HG03457 (cell line): ENCODE measurements at regions not wholly inside any gene's neighbourhood (a gene's known extent, or its start where the extent isn't known, plus 50 kb on each side); places are given as distances from the start of the nearest gene placed in this dataset.

ENCODE experiments used
- ATAC-seq: cut with Tn5 transposase; IDR thresholded peaks from one replicate; pipeline ENCODE4 v1.9.1; 2021; ENCODE audit warnings: moderate number of reproducible peaks; ENCODE audit not compliant: unreplicated experiment

- ATAC-seq: no peak
Observed at GRCh38 chr10:89095701-89096391, 105.2 kb downstream of the FAS start.

- no peak for ATAC-seq
Observed at GRCh38 chr10:89093728-89094127, 103.1 kb downstream of the FAS start.

- ATAC-seq: no peak
Observed at GRCh38 chr10:89092981-89093380, 102.4 kb downstream of the FAS start.

GRCh38 chr10:89092439-89092838, 101.8 kb downstream of the FAS start:
- no peak for ATAC-seq

GRCh38 chr10:89091496-89091895, 100.9 kb downstream of the FAS start:
- no peak for ATAC-seq

GRCh38 chr10:89090756-89091445, 100.3 kb downstream of the FAS start:
- no peak for ATAC-seq

GRCh38 chr10:89086801-89087521, 96.4 kb downstream of the FAS start:
- no peak for ATAC-seq

- ATAC-seq: no peak
Observed at GRCh38 chr10:89085153-89085552, 94.6 kb downstream of the FAS start.

DNA sequence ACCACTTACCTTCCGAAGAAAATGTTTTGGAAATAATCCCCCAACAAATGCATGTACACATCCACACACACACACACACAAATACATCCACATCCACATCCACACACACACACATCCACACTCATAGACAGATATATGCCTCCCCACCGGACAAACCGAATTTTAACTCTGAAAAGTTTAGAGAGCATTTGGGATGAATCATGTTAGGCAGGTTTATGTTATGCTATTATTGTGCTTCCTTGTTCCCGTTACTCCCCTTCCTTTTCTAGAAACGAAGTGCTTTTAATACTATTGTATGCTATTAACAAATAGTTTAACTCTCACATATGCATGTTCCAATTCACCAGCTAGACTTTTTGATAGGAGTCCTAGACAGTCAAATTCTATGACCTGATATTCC, 91.5 kb downstream of the FAS start:
- no peak for ATAC-seq

DNA sequence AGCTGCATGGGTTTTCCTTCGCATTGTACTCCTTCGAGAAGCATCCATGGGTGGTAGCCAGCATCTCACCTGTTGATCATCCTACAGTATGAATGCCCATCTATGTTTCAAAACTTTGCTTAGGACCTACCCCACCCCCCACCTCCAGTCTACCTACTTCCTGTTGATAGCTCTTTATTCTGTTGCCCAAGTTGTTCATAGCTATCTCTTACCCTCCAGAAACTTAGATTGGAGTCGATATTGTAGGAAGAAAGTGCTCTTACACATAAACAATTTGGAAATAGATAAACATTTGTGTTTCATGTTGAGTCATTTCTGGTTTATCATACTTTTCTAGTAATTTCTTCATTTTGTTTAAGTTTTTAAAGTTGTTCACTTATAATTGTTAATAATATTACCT, 90.1 kb downstream of the FAS start:
- ATAC-seq: no peak

DNA sequence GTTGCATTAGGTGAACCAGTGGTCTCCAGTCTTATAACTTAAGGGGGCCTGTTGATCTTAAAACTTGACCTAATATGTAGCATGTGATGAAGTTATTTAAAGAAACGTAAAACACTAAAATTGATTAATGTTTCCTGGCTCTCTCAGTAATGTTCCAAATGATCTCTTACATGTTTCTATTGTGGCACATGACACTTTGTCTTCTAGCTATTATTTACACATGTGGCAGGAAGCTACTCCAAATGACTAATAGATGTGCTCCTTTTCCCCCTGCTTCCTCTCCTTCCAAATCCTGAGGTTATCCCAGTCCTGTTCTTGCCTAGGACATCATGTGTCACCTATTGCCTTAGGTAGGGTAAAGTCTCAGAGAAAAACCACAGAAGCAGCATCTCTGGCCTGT, 89.4 kb downstream of the FAS start:
- no peak for ATAC-seq

- ATAC-seq: no peak
Observed at GRCh38 chr10:89078724-89079672, 88.4 kb downstream of the FAS start.

DNA sequence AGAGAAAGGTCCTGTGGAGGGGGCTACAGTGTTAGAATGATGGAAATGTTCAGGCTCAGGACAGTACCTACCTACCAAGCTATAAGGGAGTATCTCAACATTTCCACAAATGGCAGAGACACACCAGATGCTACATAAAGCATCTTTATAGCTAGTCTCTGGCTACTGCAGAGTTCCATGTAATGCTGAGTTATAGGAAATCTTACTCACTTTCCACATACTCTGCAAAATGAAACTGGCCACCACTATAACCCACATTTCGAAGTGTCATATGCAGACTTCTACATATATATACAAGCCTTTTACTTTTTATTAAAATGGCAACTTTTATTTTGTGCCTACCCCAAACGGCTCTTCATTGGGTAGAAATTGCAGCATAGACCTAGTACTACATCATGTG, 85.5 kb downstream of the FAS start:
- no peak for ATAC-seq

DNA sequence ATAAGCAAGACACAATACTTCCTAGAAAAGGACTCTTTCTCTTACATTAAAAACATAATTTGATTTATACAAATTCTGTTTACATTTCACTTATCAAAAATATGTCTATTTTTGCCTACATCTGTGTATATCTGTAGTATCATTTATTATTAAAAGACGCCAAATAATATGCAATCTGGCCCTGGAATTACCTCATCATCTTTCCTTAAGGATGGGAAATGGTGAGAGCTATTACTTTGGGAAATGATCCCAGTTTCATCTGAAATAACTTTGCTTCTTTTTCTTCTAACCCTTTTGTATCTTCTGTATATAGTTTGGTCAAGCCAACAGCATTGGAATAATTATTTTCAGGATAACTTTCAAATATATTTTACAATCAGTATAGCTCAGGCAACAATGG, 85.0 kb downstream of the FAS start:
- ATAC-seq: no peak

GRCh38 chr10:89074120-89074519, 83.5 kb downstream of the FAS start:
- no peak for ATAC-seq

DNA sequence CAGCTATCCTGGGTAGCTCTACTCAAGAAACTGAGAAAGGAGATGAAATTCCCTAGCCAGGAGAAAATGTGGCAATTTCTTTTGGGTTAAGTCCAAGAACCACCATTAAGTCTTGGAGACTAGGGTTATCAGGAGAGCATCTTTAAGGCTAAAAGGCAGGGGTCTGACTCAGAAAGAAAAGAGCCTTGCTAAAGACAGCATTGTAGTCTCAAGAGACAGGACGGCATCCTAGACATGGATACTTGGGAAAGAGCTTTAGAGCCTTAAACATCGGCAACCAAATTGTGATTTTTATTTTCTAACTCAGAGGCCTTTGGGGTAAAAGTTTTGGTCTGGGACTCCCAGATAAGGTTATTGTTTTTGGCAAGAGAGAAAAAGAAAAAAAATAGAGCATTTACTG, 83.1 kb downstream of the FAS start:
- no peak for ATAC-seq

DNA sequence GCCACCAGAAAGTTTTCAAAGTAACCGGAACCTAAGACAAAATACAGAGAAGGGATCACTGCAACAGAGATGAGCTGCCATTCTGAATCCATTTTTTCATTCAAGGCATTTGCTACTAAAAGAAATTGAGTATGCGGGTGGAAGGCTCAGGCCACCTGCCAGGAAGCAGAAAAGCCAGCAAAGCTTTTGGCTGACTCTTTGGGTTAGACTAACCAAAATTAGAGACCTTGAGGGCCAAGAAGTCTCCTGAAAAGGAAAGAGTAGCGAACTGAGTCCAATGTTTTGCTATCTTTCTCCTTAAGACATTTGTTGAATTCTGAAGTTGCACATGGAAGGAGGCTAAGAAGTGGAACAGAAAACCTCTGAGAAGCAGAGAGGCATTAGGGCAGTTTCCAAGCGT, 79.0 kb downstream of the FAS start:
- no peak for ATAC-seq
